HK-2 (cell line): ENCODE measurements at regions not wholly inside any gene's neighbourhood (a gene's known extent, or its start where the extent isn't known, plus 50 kb on each side); places are given as distances from the start of the nearest gene placed in this dataset.
"Not testable (repeated sequence)": the region's sequence is repeated elsewhere in the genome, so short reads cannot be mapped to it uniquely, and the experiment has no call there.

Source experiments
- DNase-seq: peaks from one replicate; pipeline ENCODE4 v3.0.0-alpha.2; 2018; ENCODE audit not compliant: unreplicated experiment

DNA sequence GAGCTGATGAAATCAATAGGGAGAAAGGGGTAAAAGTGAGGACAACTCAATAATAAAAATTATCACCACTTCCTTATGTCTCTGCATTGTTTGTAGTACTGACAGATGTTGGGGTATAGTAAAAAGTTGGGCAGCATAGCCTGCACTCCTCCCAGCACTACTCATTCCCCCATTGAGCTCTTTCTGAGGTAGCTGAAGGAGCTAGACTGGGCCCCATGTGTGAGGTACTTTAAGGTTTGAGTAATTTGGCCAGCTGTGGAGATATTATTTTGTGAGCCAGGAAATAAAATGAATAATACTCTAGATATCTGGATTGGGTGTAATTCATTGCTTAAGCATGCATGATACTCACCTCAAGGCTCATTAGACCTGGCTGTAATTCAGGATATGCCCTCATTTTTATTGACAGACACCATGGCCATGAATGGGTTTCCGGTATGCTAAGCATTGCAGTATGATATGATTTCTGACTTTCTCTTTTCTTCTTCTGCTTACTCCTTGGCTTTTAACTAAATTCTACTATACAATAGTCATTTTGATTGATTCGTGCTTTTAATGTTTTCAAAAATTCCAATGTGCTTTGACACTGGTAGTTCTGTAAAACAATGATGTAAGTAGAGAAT lies 283.9 kb upstream of the RIMS1 start:
- no peak for DNase-seq

DNA sequence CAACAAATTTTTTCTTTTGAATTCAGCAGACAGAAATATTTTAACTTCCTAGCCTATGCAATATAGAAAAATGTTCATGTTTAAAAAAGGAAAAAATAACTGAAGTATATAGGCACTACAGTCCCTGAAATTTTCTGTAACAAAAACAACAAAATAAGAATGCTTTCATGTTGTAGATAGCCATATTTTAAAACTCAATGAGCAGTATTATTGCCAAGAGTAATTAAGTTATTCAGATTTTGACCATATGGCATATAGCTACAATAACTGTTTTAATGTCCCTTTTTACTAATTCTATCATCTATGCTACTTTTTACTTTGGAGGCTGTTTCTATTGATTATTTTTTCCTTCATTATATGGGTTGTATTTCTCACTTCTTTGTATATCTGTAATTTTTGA lies 283.3 kb upstream of the RIMS1 start:
- no peak for DNase-seq

- no peak for DNase-seq
These were observed 277.7 kb upstream of the RIMS1 start for GRCh38 chr6:71608646-71609045.

DNA sequence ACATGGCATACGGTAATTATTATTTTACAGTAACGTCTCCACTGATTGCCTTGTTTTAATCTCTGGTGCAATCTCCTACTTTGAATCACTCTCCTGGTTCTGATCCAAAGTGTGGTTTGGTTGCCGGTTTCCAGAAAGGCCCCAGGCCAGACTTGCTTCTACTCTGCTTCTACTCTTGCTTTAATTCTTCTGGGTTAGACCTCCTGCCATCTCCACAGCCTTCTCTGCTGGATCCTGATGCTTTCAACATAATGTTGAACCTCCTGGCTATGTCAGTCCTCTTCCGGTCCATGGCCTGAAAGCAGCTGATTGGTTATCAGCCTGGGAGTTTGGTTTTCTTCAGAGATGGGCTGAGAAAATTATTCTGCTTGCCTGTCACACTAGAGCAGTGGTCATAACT lies 266.5 kb upstream of the RIMS1 start:
- no peak for DNase-seq

DNA sequence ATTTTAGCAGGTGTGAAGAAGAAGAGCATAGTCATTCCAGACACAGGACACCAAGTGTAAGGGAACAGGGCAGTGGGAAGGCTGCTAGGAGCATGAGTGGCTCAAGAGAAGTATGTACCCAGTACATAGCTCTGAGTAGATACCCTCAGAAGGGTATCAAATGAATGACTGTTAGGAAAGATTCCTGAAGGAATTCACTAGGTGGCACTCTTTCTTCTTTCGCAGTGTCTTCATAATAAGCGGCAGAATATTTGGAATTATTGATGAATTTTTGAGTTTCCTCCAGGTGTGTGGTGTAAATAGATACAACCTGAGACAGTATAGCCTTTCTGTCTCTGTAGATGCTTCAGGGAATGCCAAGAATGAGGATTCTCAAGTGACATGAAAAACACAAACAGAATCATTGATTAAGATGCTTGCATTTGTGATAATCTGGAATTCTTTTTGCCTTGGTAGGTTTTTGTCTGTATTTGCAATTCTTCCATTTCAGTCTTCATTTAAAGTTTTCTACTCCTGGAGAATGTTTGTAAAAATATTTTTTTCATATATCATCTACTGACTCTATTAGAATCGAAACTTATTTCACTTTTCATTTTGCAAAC lies 264.3 kb upstream of the RIMS1 start:
- no peak for DNase-seq

- DNase-seq: no peak
These were observed 244.2 kb upstream of the RIMS1 start for GRCh38 chr6:71642120-71642519.

DNA sequence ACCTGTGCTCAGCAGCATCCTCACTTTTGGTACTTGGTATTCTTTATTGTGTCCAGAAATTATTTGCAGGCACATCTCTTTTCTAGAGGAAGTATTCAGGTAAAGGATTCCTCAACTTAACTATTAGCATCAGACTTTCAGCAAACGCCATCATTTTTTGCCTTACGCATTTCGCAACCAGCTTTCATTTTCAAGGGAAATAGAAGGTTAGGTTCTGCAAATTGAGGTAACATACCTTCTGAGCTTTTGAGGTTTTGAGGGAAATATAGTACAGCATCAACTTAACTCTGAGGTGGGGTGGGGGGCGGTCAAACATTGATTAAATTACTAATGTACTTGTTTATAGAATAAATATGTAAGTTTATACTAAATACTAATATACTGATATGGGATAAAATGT lies 243.6 kb upstream of the RIMS1 start:
- no peak for DNase-seq

- no peak for DNase-seq
These were observed 241.1 kb upstream of the RIMS1 start for GRCh38 chr6:71645299-71645698.

DNA sequence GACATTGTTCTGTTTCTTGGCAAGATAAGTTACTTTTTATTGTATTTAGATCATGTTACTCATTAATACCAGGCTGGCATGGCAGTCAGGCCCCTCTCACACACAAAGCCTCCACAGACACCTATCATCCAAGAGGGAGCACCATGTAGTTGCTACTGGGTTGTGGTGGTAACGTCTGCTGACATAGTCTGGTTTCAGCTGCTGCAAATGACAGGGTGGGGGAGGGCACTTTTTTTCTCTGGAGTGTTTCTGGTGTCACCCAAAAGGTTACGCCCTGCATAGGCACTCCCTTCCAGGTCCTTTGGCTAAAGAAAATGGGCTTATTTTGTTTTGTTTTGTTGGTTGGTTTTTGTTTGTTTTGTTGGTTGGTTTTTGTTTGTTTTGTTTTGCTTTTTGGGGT lies 236.4 kb upstream of the RIMS1 start:
- DNase-seq: no peak

- DNase-seq: no peak
These were observed 234.7 kb upstream of the RIMS1 start for GRCh38 chr6:71651636-71652035.

GRCh38 chr6:71656121-71656520 lies 230.2 kb upstream of the RIMS1 start:
- no peak for DNase-seq

DNA sequence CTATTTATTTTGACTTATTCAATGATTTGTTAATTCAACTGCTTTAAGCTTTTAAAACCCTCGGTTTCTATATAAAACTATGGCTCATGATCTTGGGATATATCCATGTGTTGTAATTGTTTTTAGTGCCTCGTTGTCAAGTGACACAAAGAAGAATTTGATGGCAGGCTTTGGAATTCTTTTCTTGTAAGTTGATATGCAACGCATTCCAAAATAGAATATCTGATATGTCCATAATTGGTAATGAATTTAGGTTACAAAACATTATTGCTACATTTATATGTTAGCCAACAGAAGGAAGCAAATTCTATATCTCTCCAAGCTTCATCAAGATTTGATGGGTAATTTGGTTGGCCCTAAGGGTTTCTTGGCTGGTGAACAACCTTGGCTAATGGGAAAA lies 220.4 kb upstream of the RIMS1 start:
- no peak for DNase-seq

GRCh38 chr6:71672876-71673275 lies 213.5 kb upstream of the RIMS1 start:
- no peak for DNase-seq

GRCh38 chr6:71675386-71675785 lies 211.0 kb upstream of the RIMS1 start:
- DNase-seq: no peak

DNA sequence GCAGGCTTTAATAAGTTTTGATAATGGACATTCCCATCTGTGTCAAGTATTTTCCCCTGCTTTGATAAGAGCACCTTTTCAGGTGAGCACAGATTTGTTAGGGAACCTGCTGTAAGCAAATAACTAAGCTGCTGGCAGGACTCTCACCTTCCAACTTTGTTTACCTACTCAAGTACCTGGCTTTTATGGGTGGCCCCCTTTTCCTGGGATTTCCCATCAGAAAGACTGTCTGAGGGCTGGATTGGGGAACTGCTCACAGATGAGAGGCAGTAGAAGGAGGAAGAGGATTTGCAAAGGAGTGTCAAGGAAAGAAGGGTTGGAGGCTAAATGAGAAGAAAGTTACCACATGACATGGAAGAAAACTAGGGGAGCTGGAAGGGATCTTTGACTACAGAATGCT lies 210.1 kb upstream of the RIMS1 start:
- DNase-seq: no peak

GRCh38 chr6:71678091-71678490 lies 208.3 kb upstream of the RIMS1 start:
- DNase-seq: no peak

DNA sequence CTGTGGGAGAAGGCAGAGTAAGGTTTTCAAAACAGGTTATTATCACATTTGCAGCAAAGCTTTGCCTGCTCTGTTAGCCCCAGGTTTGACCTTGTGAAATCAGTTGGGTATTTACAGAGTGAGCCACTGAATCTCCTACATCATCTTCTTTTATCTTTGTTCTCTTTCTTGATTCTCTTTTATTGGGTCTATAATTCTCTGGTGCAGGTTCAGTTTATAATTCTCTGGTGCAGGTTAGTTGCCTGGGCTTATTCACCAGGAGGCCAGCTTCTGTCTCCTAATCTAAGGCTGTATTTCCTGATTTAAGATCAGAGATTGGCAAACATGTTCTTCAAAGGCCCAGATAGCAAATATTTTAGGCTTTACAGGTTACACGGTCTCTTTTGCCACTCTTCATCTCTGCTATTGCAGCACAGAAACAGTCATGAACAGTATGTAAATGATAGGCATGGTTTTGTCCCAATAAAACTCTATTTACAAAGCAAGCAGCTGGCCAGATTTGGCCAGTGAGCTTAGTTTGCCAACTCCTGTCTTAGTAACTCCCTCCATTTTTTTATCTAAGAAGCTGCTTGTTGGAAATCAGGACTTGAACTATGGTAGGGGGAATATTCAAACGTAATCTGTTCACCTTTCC lies 205.0 kb upstream of the RIMS1 start:
- no peak for DNase-seq

DNA sequence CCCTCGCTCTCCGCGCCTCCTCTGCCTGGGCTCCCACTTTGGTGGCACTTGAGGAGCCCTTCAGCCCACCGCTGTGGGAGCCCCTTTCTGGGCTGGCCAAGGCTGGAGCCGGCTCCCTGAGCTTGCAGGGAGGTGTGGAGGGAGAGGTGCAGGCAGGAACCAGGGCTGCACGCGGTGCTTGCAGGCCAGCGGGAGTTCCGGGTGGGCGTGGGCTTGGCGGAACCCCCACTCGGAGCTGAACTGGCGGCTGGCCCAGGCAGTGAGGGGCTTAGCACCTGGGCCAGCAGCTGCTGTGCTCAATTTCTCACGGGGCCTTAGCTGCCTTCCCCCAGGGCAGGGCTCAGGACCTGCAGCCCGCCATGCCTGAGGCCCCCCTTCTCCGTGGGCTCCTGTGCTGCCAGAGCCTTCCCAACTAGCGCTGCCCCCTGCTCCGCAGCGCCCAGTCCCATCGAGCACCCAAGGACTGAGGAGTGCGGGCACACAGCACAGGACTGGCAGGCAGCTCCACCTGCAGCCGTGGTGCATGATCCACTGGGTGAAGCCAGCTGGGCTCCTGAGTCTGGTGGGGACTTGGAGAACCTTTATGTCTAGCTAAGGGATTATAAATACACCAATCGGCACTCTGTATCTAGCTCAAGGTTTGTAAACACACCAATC lies 200.2 kb upstream of the RIMS1 start:
- DNase-seq: not testable (repeated sequence)

DNA sequence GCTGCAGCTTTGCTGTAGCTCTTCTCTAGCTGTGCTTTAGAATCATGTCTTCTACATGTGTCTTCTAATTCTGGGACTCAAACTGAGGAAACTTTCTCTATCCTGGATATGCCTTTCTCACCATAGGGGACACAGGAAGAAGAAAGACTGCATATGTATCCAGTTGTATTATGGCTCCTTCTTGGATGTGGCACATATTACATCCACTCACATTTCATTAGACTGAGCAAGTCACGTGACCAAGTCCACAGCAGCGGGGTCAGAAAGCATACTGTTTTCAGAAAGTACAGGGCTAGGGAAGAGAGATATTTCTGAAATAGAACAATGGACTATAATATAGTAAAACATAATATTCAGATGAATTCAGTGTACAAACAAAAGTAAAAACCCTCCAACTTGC lies 187.6 kb upstream of the RIMS1 start:
- no peak for DNase-seq

- no peak for DNase-seq
These were observed 179.8 kb upstream of the RIMS1 start for GRCh38 chr6:71706523-71706922.

DNA sequence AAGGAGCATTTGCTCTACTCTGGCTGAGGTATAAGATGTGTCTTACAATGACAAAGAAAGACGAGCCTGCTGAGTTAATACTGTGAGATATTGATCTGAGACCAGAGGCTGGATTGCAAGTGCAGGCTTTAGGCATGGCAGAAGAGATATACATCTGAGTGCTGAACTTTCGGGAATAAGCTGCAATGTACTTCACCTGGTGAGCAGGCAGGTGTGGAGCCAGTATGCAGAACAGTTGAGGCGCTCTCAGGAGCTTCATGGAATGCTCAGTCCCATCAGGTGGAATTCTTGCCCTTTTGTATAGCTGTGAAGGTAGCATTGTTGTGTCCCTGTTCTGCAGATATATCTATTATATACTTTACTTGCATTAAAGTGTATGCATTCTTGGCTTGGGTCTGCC lies 179.3 kb upstream of the RIMS1 start:
- no peak for DNase-seq

- DNase-seq: no peak
These were observed 165.6 kb upstream of the RIMS1 start for GRCh38 chr6:71720705-71721104.

DNA sequence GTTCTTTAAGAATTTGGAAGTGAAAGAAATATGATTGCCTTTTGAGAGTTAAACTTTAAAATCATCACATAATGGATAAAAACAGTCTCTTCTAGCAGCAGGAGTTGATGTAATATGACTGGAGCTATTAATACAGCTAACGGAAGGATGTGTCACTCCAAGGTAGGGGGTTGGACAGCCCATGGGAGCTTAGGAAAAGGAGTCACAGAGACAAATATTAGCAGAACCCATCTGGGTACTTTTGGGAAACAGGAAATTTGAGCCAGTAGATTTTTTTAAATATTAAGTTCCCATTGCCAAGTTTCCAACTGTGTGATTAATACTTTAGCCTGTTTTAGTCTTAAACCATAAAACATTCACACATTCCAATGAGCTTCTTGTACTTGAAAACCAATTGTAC lies 164.7 kb upstream of the RIMS1 start:
- DNase-seq: no peak
